ENCODE measurements at regions not wholly inside any gene's neighbourhood (a gene's known extent, or its start where the extent isn't known, plus 50 kb on each side); places are given as distances from the start of the nearest gene placed in this dataset.

GRCh38 chr1:163877016-163877415, 555.3 kb downstream of the NUF2 start:
- DNase-seq (ENCODE audit: low read depth, low spot score) = no peak

GRCh38 chr1:163885510-163885909, 563.8 kb downstream of the NUF2 start:
- no peak for DNase-seq (ENCODE audit: low read depth, low spot score)

DNA sequence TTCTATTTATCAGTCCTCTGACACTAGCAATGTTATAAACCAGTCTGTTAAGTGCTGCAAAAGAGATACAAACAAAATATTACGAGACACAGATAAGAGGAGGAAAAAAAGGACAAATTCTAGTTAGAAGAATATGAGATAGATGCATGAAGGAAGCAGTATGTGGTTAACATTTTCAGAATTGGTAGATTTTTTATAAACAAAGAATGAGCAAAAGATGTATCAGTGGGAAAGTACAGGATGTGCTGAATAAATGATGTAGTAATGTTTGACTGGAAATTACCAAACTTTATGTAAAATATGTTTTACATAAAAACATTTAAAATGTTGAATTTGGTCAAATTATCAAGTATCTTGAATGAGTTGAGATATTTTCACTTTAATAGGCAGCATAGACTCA, 574.2 kb downstream of the NUF2 start:
- DNase-seq (ENCODE audit: low read depth, low spot score) = no peak

- DNase-seq (ENCODE audit: low read depth, low spot score) = no peak
Measured at GRCh38 chr1:163897412-163898155, 575.8 kb downstream of the NUF2 start.

DNA sequence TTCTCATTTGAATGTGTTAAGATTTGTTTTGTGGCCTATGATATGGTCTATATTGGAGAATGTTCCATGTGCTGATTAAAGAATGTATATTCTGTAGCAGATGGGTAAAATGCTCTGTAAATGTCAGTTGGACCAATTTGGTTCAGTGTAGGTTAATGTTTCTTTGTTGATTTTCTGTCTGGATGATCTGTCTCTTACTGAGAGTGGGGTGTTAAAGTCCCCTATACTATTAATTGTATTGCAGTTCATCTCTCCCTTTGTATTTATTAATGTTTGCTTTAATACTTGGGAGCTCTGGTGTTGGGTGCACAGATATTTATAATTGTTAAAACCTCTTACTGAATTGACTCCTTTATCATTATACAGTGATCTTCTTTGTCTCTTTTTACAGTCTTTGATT, 584.5 kb downstream of the NUF2 start:
- no peak for DNase-seq (ENCODE audit: low read depth, low spot score)

DNA sequence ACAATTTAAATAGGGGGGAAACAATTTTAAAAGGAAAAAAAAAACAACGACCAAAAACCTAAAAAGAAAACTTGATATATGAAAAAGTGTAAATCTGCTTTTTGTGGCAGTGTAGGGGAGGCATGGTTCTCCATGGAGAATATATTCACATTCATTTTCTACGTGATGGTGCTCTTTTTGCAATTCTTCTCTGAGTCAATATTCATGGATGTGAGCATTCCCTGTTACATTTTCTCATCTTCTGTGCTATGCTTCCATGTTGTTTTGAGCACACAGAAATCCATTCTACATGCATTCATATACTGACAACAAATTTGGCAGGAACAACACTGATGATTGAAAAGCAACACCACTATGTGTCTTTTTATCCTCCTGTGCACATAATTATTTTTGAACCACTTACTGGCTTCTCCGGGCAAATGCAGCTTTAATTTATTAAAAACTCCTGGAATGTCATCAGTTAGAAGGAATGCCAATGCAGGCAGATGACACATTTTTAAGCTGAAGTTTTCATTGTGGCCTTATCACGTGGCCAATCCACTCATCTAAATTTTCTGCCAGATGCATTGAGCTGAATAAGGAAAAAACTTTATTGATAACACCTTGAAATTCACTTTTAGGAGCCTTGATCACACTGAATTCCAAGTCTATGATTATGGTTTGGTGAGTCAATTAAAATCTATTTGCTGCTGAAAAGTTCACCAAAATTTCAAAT, 590.6 kb downstream of the NUF2 start:
- DNase-seq (ENCODE audit: low read depth, low spot score) = no peak

- no peak for DNase-seq (ENCODE audit: low read depth, low spot score)
Measured at GRCh38 chr1:163914785-163915413, 593.1 kb downstream of the NUF2 start.

DNA sequence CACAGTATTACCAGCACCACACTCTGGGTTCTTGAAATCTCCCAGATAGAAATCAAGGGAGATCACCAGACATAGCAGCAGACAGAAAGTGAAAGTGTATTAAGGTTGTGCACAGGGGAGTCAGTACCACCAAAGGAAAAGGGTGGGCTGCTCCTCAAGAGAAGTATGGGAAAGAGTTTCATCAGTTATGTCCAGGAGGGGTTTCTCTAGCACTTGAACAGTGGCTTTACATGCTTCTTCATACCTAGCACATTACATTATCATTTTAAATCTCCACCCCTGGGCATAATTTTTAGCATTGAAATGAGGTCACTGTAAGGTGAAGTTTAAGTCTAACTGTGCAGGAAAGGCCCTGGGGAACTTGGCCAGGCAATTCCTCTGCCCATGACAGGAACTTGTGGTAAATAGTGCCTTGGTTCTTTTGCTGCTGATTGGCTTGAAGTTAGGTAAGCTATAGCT, 601.0 kb downstream of the NUF2 start:
- DNase-seq (ENCODE audit: low read depth, low spot score) = no peak

DNA sequence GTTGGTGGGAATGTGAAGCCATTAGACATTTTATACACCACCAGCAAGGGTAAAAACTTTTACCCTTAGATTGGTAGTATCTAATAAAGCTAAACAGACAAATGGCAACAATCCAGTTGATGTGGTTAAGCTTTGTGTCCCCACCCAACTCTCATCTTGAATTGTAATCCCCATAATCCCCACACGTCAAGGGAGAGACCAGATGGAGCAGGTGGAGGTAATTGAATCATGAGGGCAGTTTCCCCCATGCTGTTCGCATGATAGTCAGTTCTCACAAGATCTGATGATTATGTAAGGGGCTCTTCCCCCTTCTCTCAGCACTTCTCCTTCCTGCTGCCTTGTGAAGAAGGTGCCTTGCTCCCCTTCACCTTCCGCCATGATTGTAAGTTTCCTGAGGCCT, 602.3 kb downstream of the NUF2 start:
- DNase-seq (ENCODE audit: low read depth, low spot score) = no peak

- DNase-seq (ENCODE audit: low read depth, low spot score) = no peak
Measured at GRCh38 chr1:163927493-163927892, 605.7 kb downstream of the NUF2 start.

DNA sequence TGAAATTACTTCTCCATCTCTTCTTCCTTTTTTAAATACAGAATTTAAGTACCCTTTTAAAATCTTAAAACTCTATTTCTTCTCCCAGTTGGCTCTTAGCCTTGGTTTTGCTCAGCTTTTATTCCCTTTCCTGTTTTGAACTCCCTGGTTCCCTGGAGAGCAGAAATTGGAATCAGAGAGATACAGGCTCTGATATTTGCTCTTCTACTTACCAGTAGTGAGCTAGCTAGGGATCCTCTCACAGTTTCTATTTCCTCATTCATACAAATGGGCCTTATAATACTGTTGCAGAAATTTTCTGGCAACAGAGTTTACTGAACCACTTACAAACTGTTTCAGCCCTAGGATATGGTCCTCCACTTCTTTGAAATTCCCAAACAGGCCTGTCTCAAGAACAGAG, 606.3 kb downstream of the NUF2 start:
- no peak for DNase-seq (ENCODE audit: low read depth, low spot score)

GRCh38 chr1:163928651-163929050, 606.9 kb downstream of the NUF2 start:
- DNase-seq (ENCODE audit: low read depth, low spot score) = no peak

GRCh38 chr1:163932901-163933300, 611.1 kb downstream of the NUF2 start:
- DNase-seq (ENCODE audit: low read depth, low spot score) = no peak

GRCh38 chr1:163933437-163933836, 611.7 kb downstream of the NUF2 start:
- DNase-seq (ENCODE audit: low read depth, low spot score) = no peak

- no peak for DNase-seq (ENCODE audit: low read depth, low spot score)
Measured at GRCh38 chr1:163935738-163936374, 614.1 kb downstream of the NUF2 start.

- no peak for DNase-seq (ENCODE audit: low read depth, low spot score)
Measured at GRCh38 chr1:163959622-163960021, 599.4 kb upstream of the PBX1 start.

DNA sequence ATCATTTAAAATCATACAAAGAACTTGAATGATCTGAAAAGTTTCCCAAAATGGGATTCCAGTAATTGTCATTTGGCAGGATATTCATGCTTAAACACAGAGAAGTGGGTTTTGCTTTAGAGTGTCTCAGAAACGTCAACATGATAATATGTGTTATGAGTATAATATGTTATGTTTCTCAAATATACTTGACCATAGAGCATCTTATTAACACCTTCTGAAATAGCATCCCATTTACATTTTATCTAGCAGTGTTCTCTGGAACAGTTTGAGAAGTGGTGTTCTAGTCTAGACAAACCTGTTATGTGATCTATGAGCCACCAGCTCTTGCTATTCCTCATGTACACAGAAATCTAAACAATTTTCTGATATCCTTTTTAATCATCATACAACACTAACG, 588.8 kb upstream of the PBX1 start:
- no peak for DNase-seq (ENCODE audit: low read depth, low spot score)

- no peak for DNase-seq (ENCODE audit: low read depth, low spot score)
Measured at GRCh38 chr1:163970699-163971098, 588.3 kb upstream of the PBX1 start.

DNA sequence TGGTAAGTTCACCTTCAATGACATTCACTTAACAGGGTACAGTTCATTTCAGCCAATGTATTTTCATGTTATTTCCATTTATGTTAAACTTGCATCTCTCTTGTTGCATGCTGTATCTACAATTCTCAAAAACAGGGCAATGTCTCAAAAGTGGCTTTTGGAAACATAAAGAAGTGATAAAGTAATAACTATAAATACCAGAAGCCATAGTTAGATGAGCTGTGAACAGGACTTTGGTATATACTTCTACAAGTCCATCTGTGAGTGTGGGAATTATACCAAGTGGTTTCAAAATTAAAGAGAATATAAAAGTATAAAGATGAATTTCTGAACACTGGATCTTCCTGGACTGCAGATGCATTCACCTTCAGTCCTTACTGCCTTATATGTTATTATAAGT, 585.4 kb upstream of the PBX1 start:
- no peak for DNase-seq (ENCODE audit: low read depth, low spot score)

- no peak for DNase-seq (ENCODE audit: low read depth, low spot score)
Measured at GRCh38 chr1:163974120-163974519, 584.9 kb upstream of the PBX1 start.

DNA sequence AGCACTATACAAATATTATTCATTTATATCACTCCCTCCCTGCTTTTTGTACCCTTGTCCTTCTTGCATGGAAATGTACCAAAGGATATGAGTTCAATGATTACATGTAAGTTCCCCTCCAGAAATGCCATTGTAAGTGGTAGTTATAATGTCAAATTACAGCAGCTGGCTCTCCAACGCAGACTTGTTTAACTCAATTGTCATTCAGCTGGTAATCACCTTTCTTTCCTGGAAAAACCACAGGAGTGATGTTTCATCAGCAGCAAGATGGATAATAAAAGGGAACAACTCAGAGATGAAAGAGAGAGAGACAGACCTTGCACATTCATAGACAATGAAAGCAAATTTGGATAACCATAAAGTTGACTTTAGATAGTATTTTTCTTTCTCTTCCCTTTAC, 578.6 kb upstream of the PBX1 start:
- no peak for DNase-seq (ENCODE audit: low read depth, low spot score)

DNA sequence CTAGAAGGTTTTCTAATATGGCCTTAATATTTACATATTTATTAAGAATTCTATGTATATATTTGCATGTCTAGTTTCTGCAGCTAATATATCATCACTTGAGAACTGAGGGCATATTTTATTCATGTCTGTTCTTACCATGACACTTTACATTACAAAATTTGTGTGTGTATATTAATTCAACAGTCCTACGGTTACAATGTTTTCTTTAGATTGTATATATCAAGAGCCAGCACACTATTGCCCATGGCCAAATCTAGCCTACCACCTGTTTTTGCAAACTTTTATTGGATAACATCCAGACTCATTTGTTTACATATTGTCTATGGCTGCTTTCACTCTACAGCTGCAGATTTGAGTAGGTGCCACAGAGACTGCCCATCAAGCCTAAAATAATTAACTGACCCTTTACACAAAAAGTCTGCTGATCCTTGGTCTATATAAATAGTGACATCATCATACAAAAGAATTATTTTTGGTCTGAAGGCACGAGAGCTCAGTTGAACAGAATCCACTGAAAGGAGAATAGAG, 577.4 kb upstream of the PBX1 start:
- no peak for DNase-seq (ENCODE audit: low read depth, low spot score)
